IMR-90 (cell line): ENCODE measurements at regions not wholly inside any gene's neighbourhood (a gene's known extent, or its start where the extent isn't known, plus 50 kb on each side); places are given as distances from the start of the nearest gene placed in this dataset.
"Not testable (repeated sequence)": the region's sequence is repeated elsewhere in the genome, so short reads cannot be mapped to it uniquely, and the experiment has no call there.

Experiments
- ATAC-seq: fragments of 200-7000 bp; cut with Tn5 transposase; 2 replicates; pipeline ENCODE4 v1.9.1; 2020; ENCODE audit warnings: low read depth, mild to moderate bottlenecking, moderate library complexity
- BruUV-seq: library from RNA; stranded (reverse); fragments of 400-500 nt; replicated peaks from 2 replicates; lab custom pipeline; 2021; lab: Mats Ljungman, UMichigan
- CTCF ChIA-PET: fragments of 300-600 bp; formaldehyde crosslinking; extraction: SDS; loops from one replicate; lab custom pipeline; 2021; ENCODE audit warnings: antibody characterized with exemption; lab: Yijun Ruan, JAX
- POLR2A ChIA-PET: fragments of 300-600 bp; sonication (Branson Sonifier 250); formaldehyde crosslinking; loops from one replicate; lab custom pipeline; 2022; ENCODE audit warnings: antibody characterized with exemption; ENCODE audit not compliant: unreplicated experiment; lab: Charles Lee
- DNase-seq: peaks from one replicate; pipeline ENCODE4 v3.0.0; 2013
- H2AFZ ChIP-seq: replicated peaks from 2 replicates; pipeline ENCODE3; 2013; ENCODE audit warnings: low read length, mild to moderate bottlenecking; ENCODE audit not compliant: poor library complexity
- H2AK5ac ChIP-seq: 2 replicates; pipeline ENCODE4 v1.6.1; 2013; ENCODE audit warnings: low read depth, low read length, inconsistent platforms
- H2AK9ac ChIP-seq: replicated peaks from 2 replicates; pipeline ENCODE3; 2013; ENCODE audit warnings: mild to moderate bottlenecking, low read depth, low read length, moderate library complexity; ENCODE audit not compliant: poor library complexity
- H2BK120ac ChIP-seq: 2 replicates; pipeline ENCODE4 v1.6.1; 2013; ENCODE audit warnings: low read depth, low read length, inconsistent platforms
- H2BK15ac ChIP-seq: 3 replicates; pipeline ENCODE4 v1.6.1; 2013; ENCODE audit warnings: low read depth, low read length, inconsistent platforms
- H2BK20ac ChIP-seq: 2 replicates; pipeline ENCODE4 v1.6.1; 2013; ENCODE audit warnings: low read depth, mild to moderate bottlenecking, inconsistent platforms, low read length, moderate library complexity
- H2BK5ac ChIP-seq: 2 replicates; pipeline ENCODE4 v1.6.1; 2013; ENCODE audit warnings: mild to moderate bottlenecking, low read depth, low read length, inconsistent platforms; ENCODE audit not compliant: poor library complexity, severe bottlenecking
- H3K14ac ChIP-seq: replicated peaks from 2 replicates; pipeline ENCODE4 v1.6.1; 2013; ENCODE audit warnings: low read depth, low read length, inconsistent platforms
- H3K18ac ChIP-seq: 2 replicates; pipeline ENCODE4 v1.6.1; 2013; ENCODE audit warnings: low read depth, low read length, control low read depth
- H3K23ac ChIP-seq: 2 replicates; pipeline ENCODE4 v1.6.1; 2013; ENCODE audit warnings: low read depth, low read length, inconsistent platforms
- H3K27ac ChIP-seq: 2 replicates; pipeline ENCODE4 v1.5.1; 2013; ENCODE audit warnings: mild to moderate bottlenecking, control low read depth, low read length; ENCODE audit not compliant: insufficient read depth
- H3K27me3 ChIP-seq: 2 replicates; pipeline ENCODE4 v1.6.1; 2013; ENCODE audit warnings: low read length; ENCODE audit not compliant: control insufficient read depth, insufficient read depth
- H3K36me3 ChIP-seq: 2 replicates; pipeline ENCODE4 v1.6.1; 2013; ENCODE audit warnings: low read length, mixed read lengths; ENCODE audit not compliant: control insufficient read depth, insufficient read depth
- H3K4ac ChIP-seq: 2 replicates; pipeline ENCODE4 v1.6.1; 2013; ENCODE audit warnings: low read depth, low read length, inconsistent platforms
- H3K4me1 ChIP-seq: 2 replicates; pipeline ENCODE4 v1.6.1; 2013; ENCODE audit warnings: low read length, mixed read lengths; ENCODE audit not compliant: control insufficient read depth, insufficient read depth
- H3K4me2 ChIP-seq: 2 replicates; pipeline ENCODE4 v1.6.1; 2013; ENCODE audit warnings: low read depth, mild to moderate bottlenecking, control low read depth, low read length, moderate library complexity
- H3K4me3 ChIP-seq: 2 replicates; pipeline ENCODE4 v1.5.1; 2013; ENCODE audit warnings: low read depth, mild to moderate bottlenecking, control low read depth, low read length, moderate library complexity; ENCODE audit not compliant: insufficient read depth
- H3K56ac ChIP-seq: 2 replicates; pipeline ENCODE4 v1.6.1; 2013; ENCODE audit warnings: low read length, inconsistent platforms; ENCODE audit not compliant: insufficient read depth; ENCODE audit errors: extremely low read depth
- H3K79me1 ChIP-seq, 2 experiments: 2 replicates each; pipeline ENCODE4 v1.6.1; 2013; ENCODE audit warnings: low read length in 2 of 2, inconsistent platforms in 1 of 2, low read depth in 1 of 2
- H3K9ac ChIP-seq: 2 replicates; pipeline ENCODE4 v1.6.1; 2013; ENCODE audit warnings: low read depth, low read length, control low read depth
- H3K9me1 ChIP-seq: 2 replicates; pipeline ENCODE4 v1.6.1; 2013; ENCODE audit warnings: low read length, inconsistent platforms; ENCODE audit not compliant: insufficient read depth
- H3K9me3 ChIP-seq: 2 replicates; pipeline ENCODE4 v1.6.1; 2013; ENCODE audit warnings: low read length; ENCODE audit not compliant: control insufficient read depth, insufficient read depth
- H4K20me1 ChIP-seq: 2 replicates; pipeline ENCODE4 v1.6.1; 2013; ENCODE audit warnings: low read length, inconsistent platforms; ENCODE audit not compliant: insufficient read depth
- H4K5ac ChIP-seq: 2 replicates; pipeline ENCODE4 v1.6.1; 2013; ENCODE audit warnings: mild to moderate bottlenecking, low read depth, low read length, control low read depth
- H4K8ac ChIP-seq, 2 experiments: 2 replicates each; pipeline ENCODE4 v1.6.1; 2013; ENCODE audit warnings: low read depth in 2 of 2, low read length in 2 of 2, control low read depth in 1 of 2, inconsistent platforms in 1 of 2
- H4K91ac ChIP-seq: 2 replicates; pipeline ENCODE4 v1.6.1; 2013; ENCODE audit warnings: low read depth, low read length, inconsistent platforms; ENCODE audit not compliant: insufficient read depth
- WGBS, 2 experiments: methylation state at CpG; one replicate each; pipeline versions ENCODE4 v1.1.5 to v1.1.7; 2013; ENCODE audit warnings: missing lambda C conversion rate in 2 of 2; ENCODE audit not compliant: insufficient read length in 1 of 2; ENCODE audit errors: extremely low coverage in 2 of 2; 5-methylcytosine and 5-hydroxymethylcytosine counted together
- dilution Hi-C: fragments of 300-500 bp; cut with HindIII; formaldehyde crosslinking; loops from one replicate; pipeline ENCODE4 v1.14.3; 2018; ENCODE audit warnings: low sequenced_read_pairs; ENCODE audit not compliant: unreplicated experiment
- in situ Hi-C: fragments of 300-500 bp; cut with MboI; formaldehyde crosslinking; loops from 3 replicates; pipeline ENCODE4 v1.14.3; 2019; ENCODE audit warnings: low sequenced_read_pairs, inconsistent platforms, mixed read lengths
- intact Hi-C: fragments of 100-400 bp; cut with micrococcal nuclease; formaldehyde crosslinking; loops from 2 replicates; pipeline ENCODE4 v1.10.0; 2022

DNA sequence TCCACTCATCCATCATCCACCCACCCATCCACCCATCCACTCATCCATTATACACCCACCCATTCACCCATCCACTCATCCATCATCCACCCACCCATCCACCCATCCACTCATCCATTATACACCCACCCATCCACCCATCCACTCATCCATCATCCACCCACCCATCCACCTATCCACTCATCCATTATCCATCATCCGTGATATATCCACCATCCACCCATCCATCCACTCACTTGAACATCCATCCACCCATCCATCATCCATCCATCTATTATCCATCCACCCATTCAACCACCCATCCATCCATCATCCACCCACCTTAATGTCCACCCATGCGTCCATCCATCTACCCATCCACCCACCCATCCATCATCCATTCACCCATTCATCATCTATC is 77.7 kb upstream of the LRPAP1 start:
- H3K14ac ChIP-seq, CTCF ChIA-PET, H3K4me3 ChIP-seq, dilution Hi-C loops, H3K4me2 ChIP-seq, H2BK15ac ChIP-seq, H3K79me1 ChIP-seq, H3K9me1 ChIP-seq, in situ Hi-C loops, H3K4me1 ChIP-seq, H2BK5ac ChIP-seq, BruUV-seq, H3K23ac ChIP-seq, H3K18ac ChIP-seq, H4K5ac ChIP-seq, intact Hi-C loops, H2AK9ac ChIP-seq, H3K36me3 ChIP-seq, H2BK120ac ChIP-seq, H3K9ac ChIP-seq, H3K4ac ChIP-seq, H2BK20ac ChIP-seq, H3K27me3 ChIP-seq, H2AK5ac ChIP-seq, ATAC-seq, H3K9me3 ChIP-seq, H3K27ac ChIP-seq, H3K56ac ChIP-seq, H2AFZ ChIP-seq, H4K8ac ChIP-seq, DNase-seq, POLR2A ChIA-PET, H4K20me1 ChIP-seq, H4K91ac ChIP-seq: not testable (repeated sequence)
- 91 to 100% methylated on average over 1 of the region's 2 CpGs for WGBS, 2 experiments
